ENCODE measurements at regions not wholly inside any gene's neighbourhood (a gene's known extent, or its start where the extent isn't known, plus 50 kb on each side); places are given as distances from the start of the nearest gene placed in this dataset.
A peak's percentile ranks its signal among the peaks of the same experiment; 100 is the strongest.

- DNase-seq = no peak
Measured at GRCh38 chr13:97111756-97112155, 110.4 kb upstream of the MBNL2 start.

- no peak for DNase-seq
Measured at GRCh38 chr13:97112446-97113152, 109.5 kb upstream of the MBNL2 start.

GRCh38 chr13:97113231-97114001, 108.7 kb upstream of the MBNL2 start:
- peak in 1 of 2 donors; percentile 50 for DNase-seq

GRCh38 chr13:97114651-97115050, 107.5 kb upstream of the MBNL2 start:
- DNase-seq = no peak

GRCh38 chr13:97116754-97117153, 105.4 kb upstream of the MBNL2 start:
- no peak for DNase-seq

GRCh38 chr13:97117388-97117910, 104.7 kb upstream of the MBNL2 start:
- no peak for DNase-seq

- DNase-seq = no peak
Measured at GRCh38 chr13:97119943-97120342, 102.2 kb upstream of the MBNL2 start.

GRCh38 chr13:97120346-97120745, 101.8 kb upstream of the MBNL2 start:
- no peak for DNase-seq

GRCh38 chr13:97120976-97121375, 101.2 kb upstream of the MBNL2 start:
- DNase-seq = no peak

GRCh38 chr13:97121894-97122293, 100.2 kb upstream of the MBNL2 start:
- no peak for DNase-seq

- DNase-seq = no peak
Measured at GRCh38 chr13:97122381-97122996, 99.6 kb upstream of the MBNL2 start.

GRCh38 chr13:97124206-97124605, 97.9 kb upstream of the MBNL2 start:
- no peak for DNase-seq

- DNase-seq = peak; percentile 90 to 94
Measured at GRCh38 chr13:97124915-97125809, 97.0 kb upstream of the MBNL2 start.

- DNase-seq = no peak
Measured at GRCh38 chr13:97125810-97126738, 96.1 kb upstream of the MBNL2 start.

- no peak for DNase-seq
Measured at GRCh38 chr13:97127842-97128241, 94.3 kb upstream of the MBNL2 start.

GRCh38 chr13:97130190-97130589, 91.9 kb upstream of the MBNL2 start:
- DNase-seq = no peak

GRCh38 chr13:97131447-97131846, 90.7 kb upstream of the MBNL2 start:
- DNase-seq = no peak

GRCh38 chr13:97133554-97133953, 88.6 kb upstream of the MBNL2 start:
- DNase-seq = no peak

- DNase-seq = no peak
Measured at GRCh38 chr13:97133955-97134354, 88.2 kb upstream of the MBNL2 start.

- no peak for DNase-seq
Measured at GRCh38 chr13:97134364-97135095, 87.6 kb upstream of the MBNL2 start.

All from right lung (tissue), 2 donors.